GM18867 (cell line): ENCODE measurements at regions not wholly inside any gene's neighbourhood (a gene's known extent, or its start where the extent isn't known, plus 50 kb on each side); places are given as distances from the start of the nearest gene placed in this dataset.
A peak's percentile ranks its signal among the peaks of the same experiment; 100 is the strongest.

ENCODE experiments used
- ATAC-seq: cut with Tn5 transposase; IDR thresholded peaks from one replicate; pipeline ENCODE4 v1.9.1; 2021; ENCODE audit warnings: mild to moderate bottlenecking, moderate library complexity; ENCODE audit not compliant: unreplicated experiment

DNA sequence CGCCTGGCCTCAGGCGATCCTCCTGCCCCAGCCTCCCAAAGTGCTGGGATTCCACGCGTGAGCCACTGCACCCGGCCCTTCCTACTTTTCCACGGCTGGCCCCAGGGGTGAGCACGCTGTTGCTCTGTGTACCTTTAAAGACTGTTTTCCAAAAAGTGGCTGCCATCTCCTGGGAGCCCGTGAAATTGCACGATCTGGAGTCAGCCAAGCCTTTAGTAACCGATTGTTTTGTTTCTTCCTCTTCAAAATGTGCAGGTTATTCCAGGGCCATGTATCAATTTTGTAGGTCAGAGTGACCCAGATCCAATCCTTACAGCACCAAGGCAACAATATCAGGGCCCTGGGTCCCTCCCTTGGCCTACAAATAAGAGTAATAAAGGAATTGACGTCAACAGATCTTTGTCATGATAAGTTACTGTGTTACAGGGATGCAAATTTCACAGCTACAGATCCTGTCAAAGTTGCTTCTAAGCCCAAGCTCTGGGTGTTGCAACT lies 135.6 kb upstream of the ZNF236 start:
- peak; percentile 59 for ATAC-seq

DNA sequence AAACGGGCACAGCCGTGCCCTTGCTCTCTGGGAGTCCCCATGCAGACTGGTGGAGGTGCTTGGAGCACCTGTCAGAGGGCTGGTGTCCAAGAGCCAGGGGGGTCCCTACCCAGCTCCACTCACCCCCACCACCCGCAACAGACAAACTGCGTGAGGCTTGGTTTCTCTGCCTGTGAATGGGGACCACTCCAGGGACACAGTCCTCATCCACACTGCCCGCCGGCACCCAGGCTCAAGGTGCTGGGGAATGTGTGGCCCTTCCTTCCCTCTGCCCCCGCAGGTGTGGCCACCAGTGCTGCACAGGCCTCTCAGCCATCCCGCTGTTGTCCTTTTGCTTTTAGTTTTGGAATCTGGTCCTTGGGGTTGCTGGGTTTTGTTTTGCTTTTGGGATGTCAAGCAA lies 136.5 kb upstream of the ZNF236 start:
- ATAC-seq, result no peak

DNA sequence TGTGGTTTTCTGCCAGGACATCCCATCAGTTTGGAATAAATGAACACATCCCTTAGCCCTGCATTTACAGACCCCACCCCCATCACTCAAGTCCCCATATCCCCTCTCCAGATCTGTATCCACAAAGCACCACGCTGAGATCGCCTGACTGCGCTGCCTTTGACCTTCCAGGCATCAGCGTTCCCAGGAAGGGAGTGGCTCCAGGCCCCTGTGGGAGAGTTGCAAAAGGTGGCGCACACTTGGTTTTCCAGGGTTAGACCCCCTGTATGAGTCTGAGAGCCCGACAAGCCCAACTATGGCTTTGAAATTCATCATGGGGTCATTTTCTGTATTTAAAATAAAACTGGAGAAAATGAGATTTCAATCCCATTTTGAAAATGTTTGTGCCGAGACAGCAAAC lies 137.0 kb upstream of the ZNF236 start:
- no peak for ATAC-seq

- no peak for ATAC-seq
Measured at GRCh38 chr18:76684265-76684664, 138.1 kb upstream of the ZNF236 start.

- ATAC-seq, result no peak
Measured at GRCh38 chr18:76679945-76680344, 142.4 kb upstream of the ZNF236 start.

DNA sequence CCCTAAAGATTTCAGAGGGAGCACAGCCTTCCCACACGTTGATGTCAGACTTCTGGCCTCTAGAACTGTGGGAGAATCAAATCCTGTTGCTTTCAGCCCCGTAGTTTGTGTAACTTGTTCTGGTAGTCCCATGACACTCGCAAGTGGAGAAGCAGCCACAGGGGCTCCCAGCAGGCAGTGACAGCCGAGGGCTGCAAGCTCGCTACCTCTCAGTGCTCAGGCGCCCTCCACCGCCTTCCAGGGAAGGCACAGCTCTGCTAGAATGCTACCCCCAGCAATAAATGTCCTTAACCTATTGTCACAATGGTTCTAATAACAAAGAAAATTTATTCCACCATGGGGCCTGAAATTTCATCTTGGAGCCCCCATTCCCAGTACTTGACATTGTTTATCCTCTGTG lies 143.1 kb upstream of the ZNF236 start:
- no peak for ATAC-seq

DNA sequence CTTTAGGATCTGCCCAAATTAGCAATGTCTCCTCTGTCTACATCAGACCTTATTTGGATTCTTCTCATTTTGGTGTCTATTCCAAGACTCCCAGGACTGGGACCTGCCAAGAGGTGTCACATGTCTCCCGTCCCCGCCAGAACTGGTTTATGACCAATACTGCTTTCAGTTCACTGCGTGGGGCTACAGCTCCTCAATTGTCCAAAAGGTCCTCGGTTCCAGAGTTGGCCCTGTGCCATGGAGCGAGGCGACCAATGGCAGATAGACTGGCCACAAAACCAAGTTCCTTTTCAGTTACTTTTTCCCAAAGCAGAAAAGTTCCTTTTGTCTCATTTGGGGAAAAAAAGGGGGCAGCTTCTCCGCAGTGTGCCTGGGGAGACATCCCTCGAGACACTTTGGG lies 144.1 kb upstream of the ZNF236 start:
- no peak for ATAC-seq

DNA sequence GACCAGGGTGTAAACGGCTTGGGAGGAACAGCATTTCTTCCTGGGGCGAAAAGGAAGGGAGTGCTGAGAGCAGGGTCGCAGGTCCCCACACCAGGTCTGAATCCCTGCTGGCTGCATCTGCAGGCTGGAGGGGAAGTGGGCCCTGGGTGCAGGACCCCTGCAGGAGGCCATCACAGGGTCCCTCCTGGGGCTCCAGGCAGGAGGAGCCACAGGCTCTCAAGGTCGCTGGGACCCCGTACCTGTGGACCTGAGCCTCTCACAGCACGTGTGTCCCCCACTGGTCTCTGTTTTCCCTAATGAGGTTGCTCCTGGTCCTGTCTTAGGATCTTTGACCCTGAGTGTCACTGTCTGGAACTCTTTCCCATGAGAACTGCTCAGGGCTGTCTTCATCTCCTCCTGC lies 147.8 kb upstream of the ZNF236 start:
- no peak for ATAC-seq

- no peak for ATAC-seq
Measured at GRCh38 chr18:76673281-76674185, 148.8 kb upstream of the ZNF236 start.

- no peak for ATAC-seq
Measured at GRCh38 chr18:76672627-76673026, 149.7 kb upstream of the ZNF236 start.

DNA sequence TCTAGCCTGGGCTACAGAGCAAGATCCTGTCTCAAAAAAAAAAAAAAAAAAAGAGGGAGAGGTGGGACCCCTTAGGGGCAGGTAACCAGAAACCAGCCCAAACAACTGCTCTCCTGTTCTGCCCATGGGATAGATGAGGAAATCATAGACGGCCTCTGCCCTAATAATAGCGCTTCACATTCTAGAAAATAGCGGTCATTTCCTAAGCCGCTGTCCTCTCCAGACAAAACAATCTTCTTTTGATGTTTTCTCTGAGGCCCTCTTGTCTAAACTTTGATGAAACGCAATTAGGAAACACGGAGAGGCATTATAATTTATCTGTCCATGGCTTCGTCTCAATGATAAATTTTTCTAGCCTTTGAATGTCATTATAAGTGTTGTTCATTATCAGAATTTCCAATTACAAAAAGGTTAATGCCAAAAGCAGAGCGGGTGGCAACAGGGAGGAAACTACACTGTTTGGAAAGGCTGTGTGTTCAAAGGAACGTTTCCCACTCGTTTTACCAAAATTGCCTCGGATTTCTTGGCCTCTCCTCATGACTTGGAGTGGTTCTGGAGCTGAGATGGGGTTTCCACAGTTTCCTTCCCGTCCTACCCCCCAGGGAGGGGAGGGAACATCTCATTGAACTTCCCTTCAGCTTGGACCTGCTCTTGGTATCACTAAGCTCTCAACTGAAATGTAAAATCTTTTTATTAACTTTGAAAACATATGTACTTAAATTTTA lies 151.6 kb upstream of the ZNF236 start:
- ATAC-seq, result no peak

- no peak for ATAC-seq
Measured at GRCh38 chr18:76668546-76668945, 153.8 kb upstream of the ZNF236 start.

DNA sequence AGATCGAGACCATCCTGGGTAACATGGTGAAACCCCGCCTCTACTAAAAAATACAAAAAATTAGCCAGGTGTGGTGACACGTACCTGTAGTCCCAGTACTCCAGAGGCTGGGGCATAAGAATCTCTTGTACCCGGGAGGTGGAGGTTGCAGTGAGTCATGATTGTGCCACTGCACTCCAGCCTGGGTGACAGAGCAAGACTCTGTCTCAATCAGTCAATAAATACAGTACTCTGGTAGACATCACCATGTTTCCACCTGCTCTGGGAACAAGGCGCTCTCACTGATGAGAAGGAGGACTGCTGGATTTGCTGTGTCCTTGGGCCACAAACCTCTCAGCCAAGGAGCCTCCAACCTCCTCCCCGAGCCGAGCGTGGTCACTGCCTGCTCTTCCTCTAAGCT lies 154.2 kb upstream of the ZNF236 start:
- ATAC-seq, result no peak

GRCh38 chr18:76667603-76668002 lies 154.8 kb upstream of the ZNF236 start:
- ATAC-seq, result no peak

GRCh38 chr18:76662626-76663025 lies 159.7 kb upstream of the ZNF236 start:
- ATAC-seq, result no peak

DNA sequence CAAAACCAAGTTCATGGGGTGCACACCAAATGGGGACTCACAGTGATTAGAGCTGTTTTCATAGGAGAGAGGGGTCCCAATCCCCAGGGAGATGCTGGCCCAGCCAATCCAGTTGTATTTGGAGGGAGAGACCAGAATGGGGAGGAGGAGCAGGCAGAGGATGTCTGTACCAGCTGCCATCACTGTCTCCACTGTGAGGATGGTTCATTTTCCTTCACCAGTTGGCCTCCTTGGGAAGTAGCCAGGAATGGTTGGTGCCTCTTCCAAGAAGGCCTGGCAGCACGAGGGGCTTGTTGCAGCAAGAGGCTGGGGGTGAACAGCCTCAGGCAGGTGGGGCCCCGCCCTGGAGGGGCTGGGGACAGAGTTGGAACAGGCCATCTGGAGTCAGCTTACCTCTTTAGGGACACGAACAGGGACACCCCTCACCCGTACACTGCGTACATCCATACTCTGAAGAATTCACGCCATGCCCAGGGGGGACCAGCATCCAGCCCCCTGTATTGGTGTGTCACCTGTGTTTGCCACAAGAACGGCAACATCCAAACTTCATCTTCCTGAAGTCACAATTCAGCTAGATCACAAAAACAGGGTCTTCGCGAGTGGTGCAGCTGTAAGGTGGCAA lies 161.7 kb upstream of the ZNF236 start:
- ATAC-seq, result no peak

- peak; percentile 75 for ATAC-seq
Measured at GRCh38 chr18:76658627-76659026, 163.6 kb upstream of the ZNF516 start.

DNA sequence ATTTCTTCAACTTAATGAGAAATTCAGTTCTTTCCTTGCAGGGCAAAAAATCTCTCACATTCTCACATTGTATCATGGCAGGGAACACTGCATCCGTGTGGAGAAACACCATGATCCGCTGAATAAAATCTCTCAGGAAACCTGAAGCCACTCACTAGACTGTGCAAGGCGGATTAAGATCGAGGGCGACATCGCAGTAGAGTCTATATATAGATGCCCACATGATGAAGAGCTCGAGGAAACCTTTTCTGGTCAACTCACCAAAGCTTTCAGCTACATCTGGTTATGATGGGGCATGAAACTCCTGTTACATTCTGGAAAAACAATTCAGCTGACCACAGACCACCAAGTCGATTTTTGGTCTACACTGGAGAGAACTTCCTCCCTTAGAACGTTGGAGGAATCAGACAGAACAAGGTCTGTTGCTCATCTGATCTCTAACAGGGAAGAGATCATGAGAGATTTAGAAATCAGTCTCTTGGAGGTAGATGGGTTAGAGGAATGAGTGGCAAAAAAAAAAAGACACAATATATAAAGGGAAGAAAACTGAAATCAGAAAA lies 162.9 kb upstream of the ZNF516 start:
- no peak for ATAC-seq

- no peak for ATAC-seq
Measured at GRCh38 chr18:76656925-76657827, 162.1 kb upstream of the ZNF516 start.

DNA sequence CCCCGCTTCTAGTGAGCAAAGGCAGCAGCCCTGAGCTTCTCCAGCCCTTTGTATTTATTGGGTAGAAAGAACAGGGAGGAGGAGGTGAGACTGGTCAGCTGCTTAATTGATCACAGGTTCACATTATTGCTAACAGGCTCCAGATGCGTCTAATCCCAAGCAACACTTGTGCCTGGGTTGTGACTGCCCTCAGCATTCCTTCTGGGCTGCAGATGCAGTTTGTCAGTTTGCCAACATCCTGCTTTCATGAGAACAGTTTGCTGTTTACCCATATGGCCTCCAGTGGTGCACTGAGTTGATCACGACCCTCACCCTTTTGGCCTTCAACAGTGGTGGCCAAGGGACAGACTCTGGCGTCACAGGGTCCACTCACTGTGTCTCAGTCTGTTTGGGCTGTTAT lies 159.5 kb upstream of the ZNF516 start:
- no peak for ATAC-seq
